ENCODE measurements at regions not wholly inside any gene's neighbourhood (a gene's known extent, or its start where the extent isn't known, plus 50 kb on each side); places are given as distances from the start of the nearest gene placed in this dataset.

GRCh38 chr12:24230061-24230701 lies 280.7 kb upstream of the SOX5 start:
- TF ChIP-seq CTCF (IDR thresholded peaks at IDR 0.05) (no peak), POLR2A (IDR thresholded peaks at IDR 0.05; ENCODE audit: low read length) (no peak)
